ENCODE measurements at regions not wholly inside any gene's neighbourhood (a gene's known extent, or its start where the extent isn't known, plus 50 kb on each side); places are given as distances from the start of the nearest gene placed in this dataset.
A peak's percentile ranks its signal among the peaks of the same experiment; 100 is the strongest.

DNA sequence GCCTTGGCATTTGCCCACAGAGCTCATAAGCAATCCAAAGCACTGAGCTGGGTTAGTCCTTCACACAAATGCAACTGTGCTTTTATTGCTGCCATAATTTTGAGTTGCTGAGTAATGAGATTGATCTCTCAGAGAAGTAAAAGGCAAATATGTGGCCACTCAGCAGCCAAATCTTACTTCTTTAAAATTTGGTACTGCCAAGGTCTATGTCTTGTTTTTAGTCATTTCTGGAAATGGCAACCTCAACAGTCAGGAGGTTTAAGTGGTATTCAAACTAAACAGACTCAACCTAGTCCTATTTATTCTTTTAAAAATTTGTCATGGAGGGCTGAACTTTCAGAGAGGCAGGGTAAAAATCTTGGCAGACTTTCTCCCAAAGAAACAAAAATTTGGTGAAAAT lies 216.4 kb upstream of the GJB5 start:
- no peaks in the 10 kb centered on the region for H3K36me3 ChIP-seq
- no peaks in the 10 kb centered on the region for H3K4me1 ChIP-seq
- no peak overlapping the region for H3K27ac ChIP-seq
- no peak overlapping the region for H3K4me3 ChIP-seq
- TF ChIP-seq POLR2A (IDR thresholded peaks at IDR 0.05): no peak
- no peak for DNase-seq
- peaks cover 0 to 58% (median 0%) of the 10 kb centered on the region in 7 donors for H3K27me3 ChIP-seq (replicated peaks in 1 of 7)
- no peaks in the 10 kb centered on the region for H3K9me3 ChIP-seq
- intact Hi-C loops (cut with DNase I; ENCODE audit: low total_unique reads): no loop called here

DNA sequence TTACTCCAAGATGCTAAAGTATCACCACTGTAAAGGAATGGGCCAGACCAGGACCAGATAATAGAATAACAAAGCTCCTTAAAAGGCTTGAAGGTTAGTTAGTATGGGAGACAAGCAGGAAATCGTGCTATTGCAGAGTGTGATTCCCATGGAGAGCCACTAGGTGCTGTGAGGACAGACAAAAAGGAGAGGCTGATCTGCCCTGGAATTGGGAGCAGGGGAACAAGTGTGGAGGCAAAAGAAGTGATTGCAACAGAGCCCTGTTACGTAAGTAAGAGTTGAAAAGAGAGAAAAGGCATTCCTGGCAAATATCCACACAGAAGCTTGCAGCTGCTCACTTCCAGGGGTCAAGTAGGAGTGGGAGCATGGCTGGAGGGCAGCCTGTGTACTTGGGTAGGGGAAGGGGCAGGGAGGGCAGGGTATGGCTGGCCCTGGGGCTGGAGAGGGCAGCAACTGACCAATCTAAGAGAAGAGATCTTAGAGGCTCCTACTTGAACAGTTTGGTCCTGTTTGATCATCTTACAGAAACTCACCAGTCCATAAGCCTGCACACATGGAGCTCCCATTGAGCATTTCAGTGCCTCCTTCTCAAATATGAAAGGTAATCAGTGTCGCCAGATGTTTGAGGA lies 207.7 kb upstream of the GJB5 start:
- intact Hi-C loops (cut with DNase I; ENCODE audit: low total_unique reads): no loop called here
- H3K9me3 ChIP-seq: peaks cover 0 to 3% (median 0%) of the 10 kb centered on the region in 8 donors
- no peaks in the 10 kb centered on the region for H3K4me1 ChIP-seq
- H3K27ac ChIP-seq: no peak overlapping the region
- TF ChIP-seq, protein P1, sequence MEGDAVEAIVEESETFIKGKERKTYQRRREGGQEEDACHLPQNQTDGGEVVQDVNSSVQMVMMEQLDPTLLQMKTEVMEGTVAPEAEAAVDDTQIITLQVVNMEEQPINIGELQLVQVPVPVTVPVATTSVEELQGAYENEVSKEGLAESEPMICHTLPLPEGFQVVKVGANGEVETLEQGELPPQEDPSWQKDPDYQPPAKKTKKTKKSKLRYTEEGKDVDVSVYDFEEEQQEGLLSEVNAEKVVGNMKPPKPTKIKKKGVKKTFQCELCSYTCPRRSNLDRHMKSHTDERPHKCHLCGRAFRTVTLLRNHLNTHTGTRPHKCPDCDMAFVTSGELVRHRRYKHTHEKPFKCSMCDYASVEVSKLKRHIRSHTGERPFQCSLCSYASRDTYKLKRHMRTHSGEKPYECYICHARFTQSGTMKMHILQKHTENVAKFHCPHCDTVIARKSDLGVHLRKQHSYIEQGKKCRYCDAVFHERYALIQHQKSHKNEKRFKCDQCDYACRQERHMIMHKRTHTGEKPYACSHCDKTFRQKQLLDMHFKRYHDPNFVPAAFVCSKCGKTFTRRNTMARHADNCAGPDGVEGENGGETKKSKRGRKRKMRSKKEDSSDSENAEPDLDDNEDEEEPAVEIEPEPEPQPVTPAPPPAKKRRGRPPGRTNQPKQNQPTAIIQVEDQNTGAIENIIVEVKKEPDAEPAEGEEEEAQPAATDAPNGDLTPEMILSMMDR (IDR thresholded peaks at IDR 0.05 in 8 of 11, conservative IDR thresholded peaks at IDR 0.05 in 3 of 11): peak in 2 of 11 experiments; percentile 13 to 16
- no peak for TF ChIP-seq POLR2AphosphoS5 (IDR thresholded peaks at IDR 0.05)
- H3K36me3 ChIP-seq: no peaks in the 10 kb centered on the region
- no peak for DNase-seq
- H3K4me3 ChIP-seq: no peak overlapping the region
- H3K27me3 ChIP-seq (replicated peaks in 1 of 7): peaks cover 0 to 33% (median 0%) of the 10 kb centered on the region in 7 donors
- WGBS, 5 donors: 45 to 61% (median 52%) methylated on average over 3 of the region's 3 CpGs

DNA sequence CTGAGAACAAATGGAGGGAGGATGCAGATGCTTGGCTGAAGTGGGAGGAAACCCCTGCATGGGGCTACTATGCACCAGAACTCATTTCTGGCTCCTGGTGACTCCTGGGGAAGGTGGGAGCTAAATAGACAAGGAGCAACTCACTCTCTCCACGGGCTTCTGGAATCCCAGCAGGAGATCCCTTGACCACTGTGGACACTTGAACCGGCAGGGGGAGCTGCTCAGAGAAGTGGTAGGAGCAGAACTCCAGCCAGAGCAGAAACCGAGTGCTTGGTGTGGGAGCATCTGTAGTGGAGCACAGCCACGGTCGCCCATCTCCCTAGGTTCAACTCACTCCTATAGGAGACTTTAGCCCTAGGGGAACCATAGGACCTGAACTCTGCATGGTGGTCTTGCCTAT lies 205.6 kb upstream of the GJB5 start:
- no peak for DNase-seq
- Histone ChIP-seq H3K4me1 (no peaks in the 10 kb centered on the region), H3K27me3 (replicated peaks in 1 of 7) (peaks cover 0 to 33% (median 0%) of the 10 kb centered on the region in 7 donors), H3K36me3 (no peaks in the 10 kb centered on the region), H3K4me3 (no peak overlapping the region), H3K27ac (no peak overlapping the region), H3K9me3 (peaks cover 0 to 9% (median 0%) of the 10 kb centered on the region in 8 donors)
- 16 to 36% (median 23%) methylated on average over 4 to 5 of the region's 5 CpGs for WGBS, 5 donors
- TF ChIP-seq, protein P1 (IDR thresholded peaks at IDR 0.05 in 8 of 11, conservative IDR thresholded peaks at IDR 0.05 in 3 of 11): no peak
- no peak for TF ChIP-seq POLR2AphosphoS5 (IDR thresholded peaks at IDR 0.05)
- TF ChIP-seq POLR2A (IDR thresholded peaks at IDR 0.05): no peak
- intact Hi-C loops (cut with DNase I; ENCODE audit: low total_unique reads): no loop called here

DNA sequence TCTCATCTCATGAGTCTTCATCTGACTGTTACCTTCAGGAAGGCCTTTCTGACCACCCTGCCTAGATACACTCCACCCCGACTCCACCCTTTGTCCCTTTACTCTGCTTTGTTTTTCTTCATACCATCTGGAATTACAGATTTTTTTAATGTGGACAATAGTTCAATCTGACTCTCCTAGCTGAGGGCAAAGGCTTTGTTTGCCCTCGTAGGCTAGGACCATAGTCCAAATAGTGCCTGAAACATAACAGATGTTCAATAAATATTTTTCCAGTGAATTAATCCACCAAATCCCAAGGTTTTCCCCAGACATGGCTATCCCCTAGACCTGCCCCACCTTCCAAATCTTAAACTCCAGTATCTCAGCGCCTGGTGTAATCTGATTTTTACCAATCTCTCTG lies 176.5 kb upstream of the GJB5 start:
- WGBS, 5 donors: 55 to 90% (median 86%) methylated on average over 3 of the region's 3 CpGs
- TF ChIP-seq POLR2A (IDR thresholded peaks at IDR 0.05) (no peak), POLR2AphosphoS5 (IDR thresholded peaks at IDR 0.05) (no peak)
- TF ChIP-seq, protein P1 (IDR thresholded peaks at IDR 0.05 in 8 of 11, conservative IDR thresholded peaks at IDR 0.05 in 3 of 11): no peak

More for the DNA sequence above, 176.5 kb upstream of the GJB5 start:
- H3K4me3 ChIP-seq: no peak overlapping the region
- no peaks in the 10 kb centered on the region for H3K4me1 ChIP-seq
- no peaks in the 10 kb centered on the region for H3K9me3 ChIP-seq
- intact Hi-C loops (cut with DNase I; ENCODE audit: low total_unique reads): no loop called here
- DNase-seq: no peak
- no peak overlapping the region for H3K27ac ChIP-seq
- no peaks in the 10 kb centered on the region for H3K36me3 ChIP-seq
- peaks cover 0 to 50% (median 0%) of the 10 kb centered on the region in 7 donors for H3K27me3 ChIP-seq (replicated peaks in 1 of 7)
